ENCODE measurements at regions not wholly inside any gene's neighbourhood (a gene's known extent, or its start where the extent isn't known, plus 50 kb on each side); places are given as distances from the start of the nearest gene placed in this dataset.

DNA sequence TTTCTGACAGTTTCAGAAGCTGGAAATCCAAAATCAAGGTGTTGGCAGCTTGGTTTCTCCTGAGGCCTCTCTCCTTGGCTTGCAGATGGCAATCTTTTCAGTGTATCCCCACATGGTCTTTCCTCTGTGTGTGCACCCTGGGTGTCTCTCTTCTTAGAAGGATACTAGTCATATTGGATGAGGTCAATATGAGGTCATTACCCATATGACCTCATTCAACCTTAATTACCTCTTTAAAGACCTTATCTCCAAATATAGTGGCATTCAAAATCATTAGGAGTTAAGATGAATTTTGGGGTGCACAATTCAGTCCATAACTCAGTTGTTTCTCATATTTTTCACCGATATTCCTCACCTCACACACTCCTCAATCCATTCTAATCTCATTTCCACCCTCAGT, 92.4 kb upstream of the TGM3 start:
- no peak for DNase-seq (ENCODE audit: extremely low spot score)

GRCh38 chr20:2204021-2204420, 91.8 kb upstream of the TGM3 start:
- Histone ChIP-seq H3K36me3 (ENCODE audit: insufficient read depth) (no peaks in the 10 kb centered on the region), H3K4me1 (ENCODE audit: insufficient read depth) (peaks cover 1% of the 10 kb centered on the region), H3K4me3 (ENCODE audit: low read depth, low read length) (no peak overlapping the region), H3K27ac (ENCODE audit: low read depth) (no peak overlapping the region)
- 85% methylated on average over 3 of the region's 3 CpGs for WGBS
- no peak for DNase-seq (ENCODE audit: extremely low spot score)

More for the DNA sequence above, 92.4 kb upstream of the TGM3 start:
- no peak overlapping the region for H3K27ac ChIP-seq (ENCODE audit: low read depth)
- no peak overlapping the region for H3K4me3 ChIP-seq (ENCODE audit: low read depth, low read length)
- 82% methylated on average over 1 of the region's 1 CpG for WGBS
- no peaks in the 10 kb centered on the region for H3K36me3 ChIP-seq (ENCODE audit: insufficient read depth)
- peaks cover 1% of the 10 kb centered on the region for H3K4me1 ChIP-seq (ENCODE audit: insufficient read depth)

- peaks cover 1% of the 10 kb centered on the region for H3K4me1 ChIP-seq (ENCODE audit: insufficient read depth)
- peak; percentile 20 for DNase-seq (ENCODE audit: extremely low spot score)
- peak overlapping the region; percentile 38 for H3K4me3 ChIP-seq (ENCODE audit: low read depth, low read length)
- no peak overlapping the region for H3K27ac ChIP-seq (ENCODE audit: low read depth)
- WGBS, result 2% methylated on average over 82 of the region's 82 CpGs
- H3K36me3 ChIP-seq (ENCODE audit: insufficient read depth), result no peaks in the 10 kb centered on the region
Measured at GRCh38 chr20:2206957-2207769, 88.6 kb upstream of the TGM3 start.

- Histone ChIP-seq H3K4me1 (ENCODE audit: insufficient read depth) (peaks cover 1% of the 10 kb centered on the region), H3K36me3 (ENCODE audit: insufficient read depth) (no peaks in the 10 kb centered on the region), H3K27ac (ENCODE audit: low read depth) (no peak overlapping the region), H3K4me3 (ENCODE audit: low read depth, low read length) (peak overlapping the region; percentile 38)
- DNase-seq (ENCODE audit: extremely low spot score), result no peak
- WGBS, result 5% methylated on average over 17 of the region's 17 CpGs
Measured at GRCh38 chr20:2207770-2208097, 88.1 kb upstream of the TGM3 start.

DNA sequence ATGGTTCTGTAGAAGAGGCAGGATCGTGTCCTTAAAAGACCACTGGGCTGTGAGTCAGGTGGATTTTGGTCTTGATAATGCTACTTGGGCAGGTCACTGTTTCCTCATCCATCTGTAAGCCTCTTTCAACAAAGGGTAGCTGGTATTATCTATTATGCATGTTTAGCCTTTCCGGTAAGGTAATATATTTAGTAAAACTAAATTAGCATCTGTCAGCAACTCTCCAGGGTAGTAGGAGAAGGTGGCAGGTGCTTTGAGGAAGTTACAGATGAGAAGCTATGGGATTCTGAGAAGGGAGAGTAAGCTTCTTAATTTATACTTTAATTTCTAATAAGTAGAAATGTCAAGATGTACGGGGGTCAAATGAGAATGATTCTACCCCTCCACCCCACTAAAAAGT, 86.9 kb upstream of the TGM3 start:
- no peak overlapping the region for H3K27ac ChIP-seq (ENCODE audit: low read depth)
- no peak overlapping the region for H3K4me3 ChIP-seq (ENCODE audit: low read depth, low read length)
- DNase-seq (ENCODE audit: extremely low spot score), result no peak
- no peaks in the 10 kb centered on the region for H3K36me3 ChIP-seq (ENCODE audit: insufficient read depth)
- 78% methylated on average over 3 of the region's 3 CpGs for WGBS
- peaks cover 1% of the 10 kb centered on the region for H3K4me1 ChIP-seq (ENCODE audit: insufficient read depth)

- no peak for DNase-seq (ENCODE audit: extremely low spot score)
- Histone ChIP-seq H3K36me3 (ENCODE audit: insufficient read depth) (no peaks in the 10 kb centered on the region), H3K4me1 (ENCODE audit: insufficient read depth) (peaks cover 1% of the 10 kb centered on the region), H3K4me3 (ENCODE audit: low read depth, low read length) (no peak overlapping the region), H3K27ac (ENCODE audit: low read depth) (no peak overlapping the region)
- 56% methylated on average over 5 of the region's 5 CpGs for WGBS
Measured at GRCh38 chr20:2210646-2211552, 84.9 kb upstream of the TGM3 start.

- WGBS, result 81% methylated on average over 6 of the region's 6 CpGs
- no peak for DNase-seq (ENCODE audit: extremely low spot score)
- H3K4me3 ChIP-seq (ENCODE audit: low read depth, low read length), result no peak overlapping the region
- no peak overlapping the region for H3K27ac ChIP-seq (ENCODE audit: low read depth)
- no peaks in the 10 kb centered on the region for H3K4me1 ChIP-seq (ENCODE audit: insufficient read depth)
- no peaks in the 10 kb centered on the region for H3K36me3 ChIP-seq (ENCODE audit: insufficient read depth)
Measured at GRCh38 chr20:2212456-2213015, 83.3 kb upstream of the TGM3 start.

- no peak for DNase-seq (ENCODE audit: extremely low spot score)
- Histone ChIP-seq H3K27ac (ENCODE audit: low read depth) (no peak overlapping the region), H3K36me3 (ENCODE audit: insufficient read depth) (no peaks in the 10 kb centered on the region), H3K4me3 (ENCODE audit: low read depth, low read length) (no peak overlapping the region), H3K4me1 (ENCODE audit: insufficient read depth) (no peaks in the 10 kb centered on the region)
- 58% methylated on average over 5 of the region's 5 CpGs for WGBS
Measured at GRCh38 chr20:2213401-2213800, 82.4 kb upstream of the TGM3 start.

- DNase-seq (ENCODE audit: extremely low spot score), result no peak
- H3K27ac ChIP-seq (ENCODE audit: low read depth), result no peak overlapping the region
- no peak overlapping the region for H3K4me3 ChIP-seq (ENCODE audit: low read depth, low read length)
- WGBS, result 61% methylated on average over 6 of the region's 6 CpGs
- no peaks in the 10 kb centered on the region for H3K36me3 ChIP-seq (ENCODE audit: insufficient read depth)
- no peaks in the 10 kb centered on the region for H3K4me1 ChIP-seq (ENCODE audit: insufficient read depth)
Measured at GRCh38 chr20:2217857-2218539, 77.8 kb upstream of the TGM3 start.

DNA sequence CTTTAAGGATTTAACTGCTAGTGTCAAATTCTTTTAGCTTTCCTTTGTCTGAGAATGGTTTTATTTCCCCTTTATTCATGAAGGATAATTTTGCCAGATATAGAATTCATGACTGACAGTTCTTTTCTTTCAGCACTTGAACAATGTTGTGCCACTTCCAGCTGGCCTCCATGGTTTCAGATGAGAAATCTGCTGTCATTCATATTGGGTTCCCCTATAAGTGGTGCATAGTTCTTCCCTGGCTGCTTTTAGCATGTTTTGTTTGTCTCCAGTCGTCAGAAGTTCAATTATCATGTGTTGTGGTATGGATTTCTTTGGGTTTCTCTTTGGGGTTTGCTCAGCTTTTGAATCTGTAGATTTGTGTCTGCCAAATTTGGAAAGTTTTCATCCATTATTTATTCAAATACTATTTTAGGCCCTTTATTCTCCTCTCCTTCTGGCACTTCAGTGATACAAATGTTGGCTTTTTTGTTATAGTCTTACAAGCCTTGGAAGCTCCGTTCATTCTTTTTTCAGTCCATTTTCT, 76.3 kb upstream of the TGM3 start:
- Histone ChIP-seq H3K4me1 (ENCODE audit: insufficient read depth) (no peaks in the 10 kb centered on the region), H3K27ac (ENCODE audit: low read depth) (no peak overlapping the region), H3K4me3 (ENCODE audit: low read depth, low read length) (no peak overlapping the region), H3K36me3 (ENCODE audit: insufficient read depth) (no peaks in the 10 kb centered on the region)
- WGBS, result 77% methylated on average over 2 of the region's 2 CpGs
- no peak for DNase-seq (ENCODE audit: extremely low spot score)

DNA sequence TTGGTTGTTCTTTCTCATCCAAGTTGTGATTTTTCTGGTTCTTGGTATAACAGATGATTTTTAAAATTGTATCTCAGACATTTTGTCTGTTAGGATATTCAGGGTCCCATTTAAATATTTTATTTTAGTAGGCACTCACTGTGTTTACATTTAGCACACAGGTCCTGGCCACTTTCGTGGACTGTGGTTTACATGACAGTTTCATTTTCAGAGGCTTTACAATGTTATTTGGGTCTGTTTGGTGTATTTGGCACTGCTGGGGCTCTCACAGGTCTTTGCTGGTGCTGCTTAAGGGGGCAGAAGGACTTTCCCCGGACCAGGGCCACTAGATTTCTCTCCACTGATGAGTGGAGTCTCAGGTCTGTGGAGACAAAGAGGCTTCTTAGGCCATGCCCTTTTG, 75.5 kb upstream of the TGM3 start:
- Histone ChIP-seq H3K27ac (ENCODE audit: low read depth) (no peak overlapping the region), H3K36me3 (ENCODE audit: insufficient read depth) (no peaks in the 10 kb centered on the region), H3K4me3 (ENCODE audit: low read depth, low read length) (no peak overlapping the region), H3K4me1 (ENCODE audit: insufficient read depth) (no peaks in the 10 kb centered on the region)
- WGBS, result 34% methylated on average over 2 of the region's 2 CpGs
- no peak for DNase-seq (ENCODE audit: extremely low spot score)

DNA sequence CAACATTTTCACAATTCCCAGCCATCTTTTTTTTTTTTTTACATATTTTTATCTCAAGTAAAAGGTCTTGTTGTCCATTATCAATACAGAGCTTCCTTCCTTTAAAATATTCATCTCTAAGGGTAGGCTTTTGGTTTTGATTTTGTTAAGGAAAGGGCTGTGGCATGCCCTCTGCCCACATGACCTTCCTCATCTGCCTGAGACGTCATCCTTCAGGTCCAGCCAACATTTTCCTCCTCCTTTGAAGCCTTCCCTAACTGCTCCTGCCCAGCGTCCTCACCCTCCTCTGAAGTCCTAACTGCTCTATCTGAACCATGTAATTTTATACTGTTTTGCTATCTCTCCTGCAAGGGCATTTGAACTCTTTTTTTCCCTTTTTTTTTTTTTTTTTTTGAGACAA, 73.9 kb upstream of the TGM3 start:
- 23% methylated on average over 2 of the region's 2 CpGs for WGBS

More for the DNA sequence above, 73.9 kb upstream of the TGM3 start:
- no peak overlapping the region for H3K27ac ChIP-seq (ENCODE audit: low read depth)
- no peaks in the 10 kb centered on the region for H3K36me3 ChIP-seq (ENCODE audit: insufficient read depth)
- H3K4me1 ChIP-seq (ENCODE audit: insufficient read depth), result no peaks in the 10 kb centered on the region
- no peak for DNase-seq (ENCODE audit: extremely low spot score)
- no peak overlapping the region for H3K4me3 ChIP-seq (ENCODE audit: low read depth, low read length)
